ENCODE measurements at regions not wholly inside any gene's neighbourhood (a gene's known extent, or its start where the extent isn't known, plus 50 kb on each side); places are given as distances from the start of the nearest gene placed in this dataset.

GRCh38 chr11:109526931-109527330 is 104.9 kb downstream of the C11orf87 start:
- DNase-seq (ENCODE audit: low read depth) (no peak), FAIRE-seq (no peak)
- no peaks in the 10 kb centered on the region for H3K27me3 ChIP-seq (ENCODE audit: control insufficient read depth, insufficient read depth, low read length)
- H3K4me3 ChIP-seq (ENCODE audit: low read depth, low read length): no peak overlapping the region
- no peaks in the 10 kb centered on the region for H3K36me3 ChIP-seq (ENCODE audit: control insufficient read depth, insufficient read depth, low read length)
- no peak for TF ChIP-seq CTCF (IDR thresholded peaks at IDR 0.05; ENCODE audit: insufficient read depth, low read length, severe bottlenecking)

GRCh38 chr11:109527496-109527895 is 105.5 kb downstream of the C11orf87 start:
- TF ChIP-seq CTCF (IDR thresholded peaks at IDR 0.05; ENCODE audit: insufficient read depth, low read length, severe bottlenecking): no peak
- FAIRE-seq: no peak
- H3K27me3 ChIP-seq (ENCODE audit: control insufficient read depth, insufficient read depth, low read length): no peaks in the 10 kb centered on the region
- H3K4me3 ChIP-seq (ENCODE audit: low read depth, low read length): no peak overlapping the region
- no peaks in the 10 kb centered on the region for H3K36me3 ChIP-seq (ENCODE audit: control insufficient read depth, insufficient read depth, low read length)
- no peak for DNase-seq (ENCODE audit: low read depth)

- H3K36me3 ChIP-seq (ENCODE audit: control insufficient read depth, insufficient read depth, low read length): no peaks in the 10 kb centered on the region
- FAIRE-seq: no peak
- no peak overlapping the region for H3K4me3 ChIP-seq (ENCODE audit: low read depth, low read length)
- no peaks in the 10 kb centered on the region for H3K27me3 ChIP-seq (ENCODE audit: control insufficient read depth, insufficient read depth, low read length)
- TF ChIP-seq CTCF (IDR thresholded peaks at IDR 0.05; ENCODE audit: insufficient read depth, low read length, severe bottlenecking): no peak
- peak; percentile 41 for DNase-seq (ENCODE audit: low read depth)
Measured at GRCh38 chr11:109547356-109548027, 125.5 kb downstream of the C11orf87 start.

- FAIRE-seq: no peak
Measured at GRCh38 chr11:109552376-109552775, 130.4 kb downstream of the C11orf87 start.

GRCh38 chr11:109553284-109553683 is 131.3 kb downstream of the C11orf87 start:
- Histone ChIP-seq H3K36me3 (ENCODE audit: control insufficient read depth, insufficient read depth, low read length) (no peaks in the 10 kb centered on the region), H3K27me3 (ENCODE audit: control insufficient read depth, insufficient read depth, low read length) (no peaks in the 10 kb centered on the region), H3K4me3 (ENCODE audit: low read depth, low read length) (no peak overlapping the region)
- DNase-seq (ENCODE audit: low read depth): no peak
- FAIRE-seq: no peak
- no peak for TF ChIP-seq CTCF (IDR thresholded peaks at IDR 0.05; ENCODE audit: insufficient read depth, low read length, severe bottlenecking)

More at GRCh38 chr11:109552376-109552775, 130.4 kb downstream of the C11orf87 start:
- TF ChIP-seq CTCF (IDR thresholded peaks at IDR 0.05; ENCODE audit: insufficient read depth, low read length, severe bottlenecking): no peak
- no peak overlapping the region for H3K4me3 ChIP-seq (ENCODE audit: low read depth, low read length)
- peak; percentile 39 for DNase-seq (ENCODE audit: low read depth)
- H3K27me3 ChIP-seq (ENCODE audit: control insufficient read depth, insufficient read depth, low read length): no peaks in the 10 kb centered on the region
- no peaks in the 10 kb centered on the region for H3K36me3 ChIP-seq (ENCODE audit: control insufficient read depth, insufficient read depth, low read length)

- Histone ChIP-seq H3K36me3 (ENCODE audit: control insufficient read depth, insufficient read depth, low read length) (no peaks in the 10 kb centered on the region), H3K27me3 (ENCODE audit: control insufficient read depth, insufficient read depth, low read length) (no peaks in the 10 kb centered on the region), H3K4me3 (ENCODE audit: low read depth, low read length) (no peak overlapping the region)
- TF ChIP-seq CTCF (IDR thresholded peaks at IDR 0.05; ENCODE audit: insufficient read depth, low read length, severe bottlenecking): no peak
- DNase-seq (ENCODE audit: low read depth): peak; percentile 15
- FAIRE-seq: no peak
Measured at GRCh38 chr11:109554951-109555350, 133.0 kb downstream of the C11orf87 start.
